ENCODE measurements at regions not wholly inside any gene's neighbourhood (a gene's known extent, or its start where the extent isn't known, plus 50 kb on each side); places are given as distances from the start of the nearest gene placed in this dataset.

GRCh38 chr2:128543646-128544045 lies 225.0 kb upstream of the HS6ST1 start:
- no peaks in the 10 kb centered on the region; the same call in 1 of the 2 replicates for H3K27me3 Mint-ChIP-seq (ENCODE audit: low read depth)
- H3K27ac Mint-ChIP-seq = no peak overlapping the region
- H3K9me3 Mint-ChIP-seq = peaks cover 15% of the 10 kb centered on the region
- H3K36me3 Mint-ChIP-seq = no peaks in the 10 kb centered on the region
- peak; percentile 97 for ATAC-seq
- CTCF ChIA-PET = interaction anchor here (0.9 to 1.6 kb wide), 7 partner anchors 13 to 224 kb away, joined by 3 to 5 read pairs (median 4); no protein-coding TSS in a partner anchor
- no peak for TF ChIP-seq OVOL2 (CRISPR knock-in tag; IDR thresholded peaks at IDR 0.05; ENCODE audit: borderline replicate concordance)
- TF ChIP-seq GRHL2 (CRISPR knock-in tag; IDR thresholded peaks at IDR 0.05; ENCODE audit: insufficient replicate concordance, severe bottlenecking) = no peak
- no peak for TF ChIP-seq TEAD4 (CRISPR knock-in tag; IDR thresholded peaks at IDR 0.05)
- no peak for TF ChIP-seq JUN (CRISPR knock-in tag; IDR thresholded peaks at IDR 0.05)
- TF ChIP-seq CREB1 (CRISPR knock-in tag; IDR thresholded peaks at IDR 0.05) = no peak
- no peak for TF ChIP-seq ZNF281 (CRISPR knock-in tag; IDR thresholded peaks at IDR 0.05)
- TF ChIP-seq E2F1 (CRISPR knock-in tag; IDR thresholded peaks at IDR 0.05) = no peak
- no peak for TF ChIP-seq JAZF1 (CRISPR knock-in tag; IDR thresholded peaks at IDR 0.05)
- TF ChIP-seq FOXP1 (CRISPR knock-in tag; IDR thresholded peaks at IDR 0.05; ENCODE audit: borderline replicate concordance) = no peak
- TF ChIP-seq USF2 (CRISPR knock-in tag; IDR thresholded peaks at IDR 0.05) = no peak
- no peak for TF ChIP-seq NR2C2 (CRISPR knock-in tag; IDR thresholded peaks at IDR 0.05)
- no peak for TF ChIP-seq ELF4 (CRISPR knock-in tag; IDR thresholded peaks at IDR 0.05; ENCODE audit: low read depth)
- no peak for TF ChIP-seq TEAD1 (CRISPR knock-in tag; IDR thresholded peaks at IDR 0.05)
- no peak overlapping the region for H3K4me3 Mint-ChIP-seq
- DNase-seq (ENCODE audit: low spot score) = peak; percentile 45
- POLR2A ChIA-PET = interaction anchor here (1.0 kb wide), 1 partner anchor 15 kb away, joined by 3 read pairs; no protein-coding TSS in a partner anchor
- peaks cover 16% of the 10 kb centered on the region for H3K4me1 Mint-ChIP-seq

- peaks cover 15% of the 10 kb centered on the region for H3K9me3 Mint-ChIP-seq
- no peaks in the 10 kb centered on the region; the same call in 1 of the 2 replicates for H3K27me3 Mint-ChIP-seq (ENCODE audit: low read depth)
- no peak overlapping the region for H3K27ac Mint-ChIP-seq
- H3K4me1 Mint-ChIP-seq = peaks cover 19% of the 10 kb centered on the region
- H3K36me3 Mint-ChIP-seq = no peaks in the 10 kb centered on the region
- no peak for ATAC-seq
- TF ChIP-seq ZNF121 (CRISPR knock-in tag; IDR thresholded peaks at IDR 0.05) (no peak), ZBTB21 (CRISPR knock-in tag; IDR thresholded peaks at IDR 0.05; ENCODE audit: borderline replicate concordance) (no peak), EMX1 (CRISPR knock-in tag; IDR thresholded peaks at IDR 0.05) (no peak), NFATC4 (CRISPR knock-in tag; IDR thresholded peaks at IDR 0.05) (no peak), IRF2 (CRISPR knock-in tag; IDR thresholded peaks at IDR 0.05; ENCODE audit: borderline replicate concordance, low read depth) (no peak), FOXP1 (CRISPR knock-in tag; IDR thresholded peaks at IDR 0.05; ENCODE audit: borderline replicate concordance) (no peak), ESRRA (CRISPR knock-in tag; IDR thresholded peaks at IDR 0.05; ENCODE audit: borderline replicate concordance) (no peak), USF2 (CRISPR knock-in tag; IDR thresholded peaks at IDR 0.05) (no peak), TEAD4 (CRISPR knock-in tag; IDR thresholded peaks at IDR 0.05) (no peak), NFE2L1 (CRISPR knock-in tag; IDR thresholded peaks at IDR 0.05) (no peak), CBFB (CRISPR knock-in tag; IDR thresholded peaks at IDR 0.05; ENCODE audit: low read depth) (no peak), GTF2I (CRISPR knock-in tag; conservative IDR thresholded peaks at IDR 0.05) (no peak), RELA (CRISPR knock-in tag; IDR thresholded peaks at IDR 0.05; ENCODE audit: borderline replicate concordance) (no peak), STAT6 (CRISPR knock-in tag; conservative IDR thresholded peaks at IDR 0.05; ENCODE audit: low read depth) (no peak), KAT7 (CRISPR knock-in tag; IDR thresholded peaks at IDR 0.05; ENCODE audit: borderline replicate concordance) (no peak), E2F1 (CRISPR knock-in tag; IDR thresholded peaks at IDR 0.05) (no peak)
- H3K4me3 Mint-ChIP-seq = no peak overlapping the region
- DNase-seq (ENCODE audit: low spot score) = no peak
- ChIA-PET CTCF (interaction anchor here (1.1 to 1.6 kb wide), 4 partner anchors 12 to 223 kb away, joined by 3 to 5 read pairs (median 4); no protein-coding TSS in a partner anchor), POLR2A (interaction anchor here (1.0 kb wide), 1 partner anchor 16 kb away, joined by 3 read pairs; no protein-coding TSS in a partner anchor)
These were observed 225.8 kb upstream of the HS6ST1 start for GRCh38 chr2:128544321-128545037.
